Mucosa of rectum (tissue), 2 donors: ENCODE measurements at regions not wholly inside any gene's neighbourhood (a gene's known extent, or its start where the extent isn't known, plus 50 kb on each side); places are given as distances from the start of the nearest gene placed in this dataset.

Experiments
- H3K27ac ChIP-seq, 2 donors: one replicate each; pipeline ENCODE4 v1.7.0; 2013; ENCODE audit warnings: inconsistent platforms in 2 of 2, low read depth in 2 of 2, low read length in 2 of 2
- H3K27me3 ChIP-seq, 2 donors: one replicate each; pipeline ENCODE4 v1.7.0; 2013; ENCODE audit warnings: low read length in 2 of 2; ENCODE audit not compliant: control insufficient read depth in 2 of 2, insufficient read depth in 2 of 2
- H3K36me3 ChIP-seq, 2 donors: one replicate each; pipeline ENCODE4 v1.7.0; 2013; ENCODE audit warnings: low read length in 2 of 2; ENCODE audit not compliant: control insufficient read depth in 2 of 2, insufficient read depth in 2 of 2
- H3K4me1 ChIP-seq, 2 donors: one replicate each; pipeline ENCODE4 v1.7.0; 2013; ENCODE audit warnings: low read length in 2 of 2, mild to moderate bottlenecking in 1 of 2; ENCODE audit not compliant: control insufficient read depth in 2 of 2, insufficient read depth in 2 of 2
- H3K4me3 ChIP-seq, 2 donors: one replicate each; pipeline ENCODE4 v1.7.0; 2013; ENCODE audit warnings: low read length in 2 of 2
- H3K9ac ChIP-seq, 2 donors: one replicate each; pipeline ENCODE4 v1.7.0; 2013; ENCODE audit warnings: low read length in 2 of 2, low read depth in 1 of 2, mild to moderate bottlenecking in 1 of 2
- H3K9me3 ChIP-seq, 2 donors: one replicate each; pipeline ENCODE4 v1.7.0; 2013; ENCODE audit warnings: low read length in 2 of 2; ENCODE audit not compliant: control insufficient read depth in 2 of 2
- donor health status: healthy.
- donor health status: Normal muscosa, but diverticular disease.

DNA sequence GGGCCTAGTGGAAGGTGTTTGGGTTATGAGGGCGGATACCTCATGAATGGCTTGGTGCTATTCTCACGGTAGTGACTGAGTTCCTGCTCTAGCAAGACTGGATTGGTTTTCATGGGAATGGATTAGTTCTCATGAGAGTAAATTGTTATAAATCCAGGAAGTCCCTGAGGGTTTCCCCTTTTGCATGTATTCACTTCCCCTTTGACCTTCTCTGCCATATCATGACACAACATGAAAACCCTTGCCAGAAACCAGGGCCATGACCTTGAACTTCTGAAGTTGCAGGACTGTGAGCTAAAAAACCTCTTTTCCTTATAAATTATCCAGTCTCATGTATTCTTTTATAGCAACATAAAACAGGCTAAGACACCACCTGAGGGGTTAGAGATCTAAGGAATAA lies 529.7 kb upstream of the RPS6KA3 start:
- no peaks in the 10 kb centered on the region for H3K36me3 ChIP-seq
- H3K27me3 ChIP-seq: no peaks in the 10 kb centered on the region
- H3K9ac ChIP-seq: no peak overlapping the region

GRCh38 chrX:20789103-20789502 lies 522.4 kb upstream of the RPS6KA3 start:
- Histone ChIP-seq H3K36me3 (no peaks in the 10 kb centered on the region), H3K4me3 (no peak overlapping the region), H3K9ac (no peak overlapping the region), H3K9me3 (no peaks in the 10 kb centered on the region), H3K27me3 (no peaks in the 10 kb centered on the region), H3K4me1 (no peaks in the 10 kb centered on the region), H3K27ac (no peak overlapping the region)

More for the DNA sequence above, 529.7 kb upstream of the RPS6KA3 start:
- H3K9me3 ChIP-seq: no peaks in the 10 kb centered on the region
- H3K4me1 ChIP-seq: no peaks in the 10 kb centered on the region
- no peak overlapping the region for H3K4me3 ChIP-seq
- H3K27ac ChIP-seq: no peak overlapping the region

GRCh38 chrX:20767346-20767745 lies 500.6 kb upstream of the RPS6KA3 start:
- Histone ChIP-seq H3K27ac (no peak overlapping the region), H3K27me3 (no peaks in the 10 kb centered on the region), H3K4me1 (no peaks in the 10 kb centered on the region), H3K4me3 (no peak overlapping the region), H3K36me3 (no peaks in the 10 kb centered on the region), H3K9ac (no peak overlapping the region), H3K9me3 (no peaks in the 10 kb centered on the region)

DNA sequence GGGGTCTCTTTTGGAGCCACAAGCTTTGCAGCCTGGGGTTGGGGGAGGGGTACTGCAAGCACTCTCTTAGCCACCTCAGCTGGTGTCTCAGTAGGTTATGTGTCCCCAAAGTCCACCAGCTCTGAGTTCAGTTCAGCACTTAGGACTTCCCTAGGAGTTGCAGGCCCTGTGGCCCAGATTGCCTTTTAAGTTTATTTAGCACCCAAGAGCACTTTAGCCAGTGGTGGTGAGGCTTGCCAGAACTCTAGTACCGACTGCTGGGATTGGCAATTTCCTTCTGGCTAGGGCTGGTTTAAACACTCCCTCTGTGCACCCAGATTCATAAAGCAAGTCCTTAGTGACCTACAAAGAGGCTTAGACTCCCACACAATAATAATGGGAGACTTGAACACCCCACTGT lies 489.9 kb upstream of the RPS6KA3 start:
- Histone ChIP-seq H3K36me3 (no peaks in the 10 kb centered on the region), H3K27ac (no peak overlapping the region), H3K27me3 (no peaks in the 10 kb centered on the region), H3K4me1 (peaks cover 0 to 4% of the 10 kb centered on the region in 2 donors), H3K4me3 (no peak overlapping the region), H3K9ac (no peak overlapping the region), H3K9me3 (no peaks in the 10 kb centered on the region)

DNA sequence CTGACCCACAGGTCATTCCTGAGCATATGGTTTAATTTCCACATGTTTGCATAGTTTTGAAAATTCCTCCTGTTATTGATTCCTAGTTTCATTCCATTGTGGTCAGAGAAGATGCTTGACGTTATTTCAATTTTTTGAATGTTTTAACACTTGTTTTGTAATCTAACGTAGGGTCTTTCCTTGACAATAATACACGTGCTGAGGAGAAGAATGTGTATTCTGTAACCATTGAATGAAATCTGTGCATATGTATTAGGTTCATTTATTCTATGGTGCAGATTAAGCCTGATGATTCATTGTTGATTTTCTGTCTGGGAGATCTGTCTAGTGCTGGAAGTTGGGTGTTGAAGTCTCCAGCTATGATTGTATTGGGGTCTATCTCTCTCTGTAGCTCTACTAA lies 486.4 kb upstream of the RPS6KA3 start:
- Histone ChIP-seq H3K9ac (no peak overlapping the region), H3K9me3 (no peaks in the 10 kb centered on the region), H3K27ac (no peak overlapping the region), H3K4me1 (peaks cover 0 to 4% of the 10 kb centered on the region in 2 donors), H3K4me3 (no peak overlapping the region), H3K27me3 (no peaks in the 10 kb centered on the region), H3K36me3 (no peaks in the 10 kb centered on the region)

DNA sequence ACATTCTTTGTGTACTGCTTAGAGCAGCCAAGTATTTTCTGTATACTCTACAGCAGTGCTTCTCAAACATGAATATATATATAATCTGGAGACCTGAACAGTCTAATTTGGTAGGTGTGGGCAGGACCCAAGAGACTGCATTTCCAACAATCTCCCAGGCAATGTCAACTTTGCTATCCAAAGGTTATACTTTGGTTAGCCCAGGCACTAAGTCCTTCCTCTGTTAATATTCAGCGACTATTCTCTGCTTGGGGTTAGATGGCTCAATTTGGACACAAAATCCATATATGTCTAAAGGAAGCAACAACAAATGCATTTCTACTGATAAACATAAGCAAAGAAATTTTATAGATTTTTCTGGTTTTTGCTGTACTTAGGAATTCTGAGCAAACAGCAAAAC lies 480.0 kb upstream of the RPS6KA3 start:
- H3K9me3 ChIP-seq: no peaks in the 10 kb centered on the region
- H3K27ac ChIP-seq: no peak overlapping the region
- no peaks in the 10 kb centered on the region for H3K36me3 ChIP-seq
- H3K9ac ChIP-seq: no peak overlapping the region
- no peaks in the 10 kb centered on the region for H3K4me1 ChIP-seq
- no peaks in the 10 kb centered on the region for H3K27me3 ChIP-seq
- no peak overlapping the region for H3K4me3 ChIP-seq

- Histone ChIP-seq H3K4me3 (no peak overlapping the region), H3K9me3 (no peaks in the 10 kb centered on the region), H3K27me3 (no peaks in the 10 kb centered on the region), H3K9ac (no peak overlapping the region), H3K27ac (no peak overlapping the region), H3K4me1 (no peaks in the 10 kb centered on the region), H3K36me3 (no peaks in the 10 kb centered on the region)
Observed at GRCh38 chrX:20743046-20743445, 476.3 kb upstream of the RPS6KA3 start.

- H3K9me3 ChIP-seq: no peaks in the 10 kb centered on the region
- H3K4me3 ChIP-seq: no peak overlapping the region
- no peaks in the 10 kb centered on the region for H3K4me1 ChIP-seq
- no peaks in the 10 kb centered on the region for H3K36me3 ChIP-seq
- H3K27ac ChIP-seq: no peak overlapping the region
- no peaks in the 10 kb centered on the region for H3K27me3 ChIP-seq
- no peak overlapping the region for H3K9ac ChIP-seq
Observed at GRCh38 chrX:20742106-20742505, 475.4 kb upstream of the RPS6KA3 start.

- no peak overlapping the region for H3K4me3 ChIP-seq
- H3K27ac ChIP-seq: no peak overlapping the region
- no peaks in the 10 kb centered on the region for H3K4me1 ChIP-seq
- H3K9me3 ChIP-seq: no peaks in the 10 kb centered on the region
- H3K36me3 ChIP-seq: no peaks in the 10 kb centered on the region
- no peak overlapping the region for H3K9ac ChIP-seq
- H3K27me3 ChIP-seq: no peaks in the 10 kb centered on the region
Observed at GRCh38 chrX:20740443-20740842, 473.7 kb upstream of the RPS6KA3 start.

DNA sequence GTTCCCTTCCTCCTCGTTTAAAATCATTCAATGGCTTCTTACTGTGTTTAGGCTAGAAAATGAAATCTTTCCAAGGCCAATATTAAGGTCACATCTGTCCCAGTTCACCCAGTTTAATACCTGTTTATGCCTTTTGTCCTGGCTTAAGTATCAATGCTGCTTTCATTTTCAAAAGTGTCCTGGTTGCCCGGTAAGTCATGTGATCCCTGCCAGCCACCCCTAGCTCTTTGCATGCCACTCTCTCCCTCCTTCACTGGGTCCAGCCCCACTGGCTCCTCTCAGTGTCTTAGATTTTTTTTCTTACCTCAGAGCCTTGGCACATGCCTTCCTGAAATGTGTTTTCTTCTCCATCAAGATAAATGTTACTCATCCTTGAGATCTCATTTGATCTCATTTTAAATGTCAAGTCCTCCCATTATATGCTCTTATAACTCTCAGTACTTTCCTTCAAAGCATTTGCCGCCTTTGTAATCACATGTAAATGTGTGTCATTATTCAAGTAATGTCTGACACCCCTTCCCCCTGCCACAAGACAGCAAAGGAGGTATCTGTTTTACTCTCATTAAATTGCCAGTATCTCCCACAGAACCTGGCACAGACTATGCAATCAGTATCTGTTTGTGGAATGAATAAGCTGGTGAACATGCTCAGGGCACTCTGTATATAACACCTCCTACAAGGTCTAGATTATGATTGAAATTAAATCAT lies 472.5 kb upstream of the RPS6KA3 start:
- no peaks in the 10 kb centered on the region for H3K36me3 ChIP-seq
- H3K4me3 ChIP-seq: no peak overlapping the region
- H3K9me3 ChIP-seq: no peaks in the 10 kb centered on the region
- no peaks in the 10 kb centered on the region for H3K27me3 ChIP-seq
- H3K9ac ChIP-seq: no peak overlapping the region
- no peaks in the 10 kb centered on the region for H3K4me1 ChIP-seq
- H3K27ac ChIP-seq: no peak overlapping the region

- Histone ChIP-seq H3K9ac (no peak overlapping the region), H3K27ac (no peak overlapping the region), H3K9me3 (no peaks in the 10 kb centered on the region), H3K27me3 (no peaks in the 10 kb centered on the region), H3K4me1 (peaks cover 0 to 2% of the 10 kb centered on the region in 2 donors), H3K4me3 (no peak overlapping the region), H3K36me3 (no peaks in the 10 kb centered on the region)
Observed at GRCh38 chrX:20729416-20729815, 462.7 kb upstream of the RPS6KA3 start.
